GM12878 (cell line): ENCODE measurements at regions not wholly inside any gene's neighbourhood (a gene's known extent, or its start where the extent isn't known, plus 50 kb on each side); places are given as distances from the start of the nearest gene placed in this dataset.

ENCODE experiments used
- ATAC-seq: fragments of 200-7000 bp; cut with Tn5 transposase; 3 replicates; pipeline ENCODE4 v1.9.1; 2020; ENCODE audit warnings: mild to moderate bottlenecking, moderate library complexity
- BruUV-seq: library from RNA; stranded (reverse); fragments of 400-500 nt; replicated peaks from 2 replicates; lab custom pipeline; 2021; lab: Mats Ljungman, UMichigan
- CTCF ChIA-PET: fragments of 300-600 bp; sonication (Branson Sonifier 250); formaldehyde crosslinking; extraction: SDS; loops from one replicate; lab custom pipeline; 2021; ENCODE audit warnings: inconsistent platforms; lab: Yijun Ruan, JAX
- POLR2A ChIA-PET: fragments of 350-600 bp; formaldehyde crosslinking; extraction: SDS; loops from one replicate; lab custom pipeline; 2021; ENCODE audit warnings: inconsistent platforms; lab: Charles Lee
- RAD21 ChIA-PET: fragments of 300-600 bp; sonication (Branson Sonifier 250); formaldehyde crosslinking; loops from one replicate; lab custom pipeline; 2023; ENCODE audit warnings: antibody characterized with exemption; ENCODE audit not compliant: unreplicated experiment; lab: Charles Lee
- SMC1A ChIA-PET: fragments of 300-600 bp; sonication (Branson Sonifier 250); formaldehyde crosslinking; loops from one replicate; lab custom pipeline; 2023; ENCODE audit not compliant: unreplicated experiment, uncharacterized antibody; lab: Charles Lee
- DNase-seq: peaks from one replicate; pipeline ENCODE4 v3.0.0-alpha.2; 2011; ENCODE audit warnings: low read depth, low spot score
- FAIRE-seq: peaks from 3 replicates; lab custom pipeline; 2011; peaks lifted over from hg19 to GRCh38; lab: Jason Lieb, UNC
- H2AFZ ChIP-seq: 2 replicates; pipeline ENCODE4 v1.6.0; 2011; ENCODE audit warnings: low read depth, low read length, control low read depth; ENCODE audit not compliant: control insufficient read depth
- H3K27ac ChIP-seq: 2 replicates; pipeline ENCODE4 v1.5.1; 2011; ENCODE audit warnings: control low read depth; ENCODE audit not compliant: control insufficient read depth, insufficient read depth
- H3K27me3 ChIP-seq, 2 experiments: replicated peaks in 1 of 2; 2 replicates each; pipeline versions ENCODE4 v1.6.0 to v1.6.1; 2011; ENCODE audit warnings: low read length in 1 of 2; ENCODE audit not compliant: control insufficient read depth in 2 of 2, insufficient read depth in 2 of 2
- H3K36me3 ChIP-seq, 2 experiments: 2 replicates each; pipeline ENCODE4 v1.5.1; 2011; ENCODE audit warnings: low read length in 1 of 2; ENCODE audit not compliant: control insufficient read depth in 2 of 2, insufficient read depth in 2 of 2
- H3K4me1 ChIP-seq: 2 replicates; pipeline ENCODE4 v1.6.1; 2011; ENCODE audit warnings: mild to moderate bottlenecking, low read length, moderate library complexity, mixed read lengths; ENCODE audit not compliant: control insufficient read depth, insufficient read depth
- H3K4me2 ChIP-seq: 2 replicates; pipeline ENCODE4 v1.6.0; 2011; ENCODE audit warnings: control low read depth; ENCODE audit not compliant: control insufficient read depth, insufficient read depth
- H3K4me3 ChIP-seq: fragments of 200-600 bp; sonication (generic); 2 replicates; pipeline ENCODE4 v1.5.1; 2016
- H3K79me2 ChIP-seq: 2 replicates; pipeline ENCODE4 v1.6.0; 2011; ENCODE audit warnings: low read length; ENCODE audit not compliant: control insufficient read depth, insufficient read depth
- H3K9ac ChIP-seq: 2 replicates; pipeline ENCODE4 v1.8.0; 2011; ENCODE audit warnings: low read length, control low read depth, mixed read lengths; ENCODE audit not compliant: control insufficient read depth, insufficient read depth
- H3K9me3 ChIP-seq: replicated peaks from 3 replicates; pipeline ENCODE4 v1.5.1; 2011; ENCODE audit warnings: mild to moderate bottlenecking, low read length; ENCODE audit not compliant: control insufficient read depth, insufficient read depth
- H4K20me1 ChIP-seq: 2 replicates; pipeline ENCODE4 v1.6.0; 2011; ENCODE audit not compliant: control insufficient read depth, insufficient read depth
- BHLHE40 ChIP-seq, 2 experiments: fragments of 450-650 bp in 1 of 2; IDR thresholded peaks; 2 replicates each; pipeline ENCODE4 v1.6.1; 2011 to 2017; ENCODE audit warnings: low read depth in 2 of 2, borderline replicate concordance in 1 of 2, improper control_type of control experiment in 1 of 2, low read length in 1 of 2, mild to moderate bottlenecking in 1 of 2
- CHD4 ChIP-seq: fragments of 200-600 bp; sonication (generic); IDR thresholded peaks from 2 replicates; pipeline ENCODE4 v1.6.1; 2016; ENCODE audit warnings: mild to moderate bottlenecking
- E2F4 ChIP-seq: IDR thresholded peaks from 2 replicates; pipeline ENCODE4 v1.6.1; 2012; ENCODE audit warnings: low read depth, low read length, improper control_type of control experiment
- EGR1 ChIP-seq, 2 experiments: IDR thresholded peaks; 1 replicate in 1 of 2; 2 replicates in 1 of 2; pipeline ENCODE4 v1.6.1; 2011 to 2012; ENCODE audit warnings: low read depth in 2 of 2, low read length in 2 of 2, borderline replicate concordance in 1 of 2, mild to moderate bottlenecking in 1 of 2, moderate library complexity in 1 of 2
- EP300 ChIP-seq, 2 experiments: fragments of 150-350 bp in 1 of 2; IDR thresholded peaks; 2 replicates each; pipeline ENCODE4 v1.6.1; 2011 to 2012; ENCODE audit warnings: low read depth in 2 of 2, low read length in 2 of 2, borderline replicate concordance in 1 of 2, improper control_type of control experiment in 1 of 2, inconsistent platforms in 1 of 2; ENCODE audit not compliant: control insufficient read depth in 1 of 2
- FOXM1 ChIP-seq: IDR thresholded peaks from 2 replicates; pipeline ENCODE4 v1.6.1; 2012; ENCODE audit warnings: low read depth, mild to moderate bottlenecking, inconsistent platforms, low read length, moderate library complexity
- GATAD2B ChIP-seq: fragments of 450-650 bp; conservative IDR thresholded peaks from 2 replicates; pipeline ENCODE4 v1.6.1; 2017; ENCODE audit warnings: low read depth, mild to moderate bottlenecking, moderate library complexity
- HCFC1 ChIP-seq: fragments of 150-350 bp; IDR thresholded peaks from 2 replicates; pipeline ENCODE4 v1.6.1; 2014; ENCODE audit warnings: low read length
- HSF1 ChIP-seq: fragments of 150-350 bp; IDR thresholded peaks from 2 replicates; pipeline ENCODE4 v1.6.1; 2014; ENCODE audit warnings: mild to moderate bottlenecking, low read depth, low read length
- IRF4 ChIP-seq: IDR thresholded peaks from 2 replicates; pipeline ENCODE4 v1.6.1; 2011; ENCODE audit warnings: low read depth, low read length
- MTA2 ChIP-seq: fragments of 450-650 bp; IDR thresholded peaks from 2 replicates; pipeline ENCODE4 v1.6.1; 2016; ENCODE audit warnings: low read depth, mild to moderate bottlenecking, moderate library complexity
- MXI1 ChIP-seq: fragments of 150-350 bp; IDR thresholded peaks from 2 replicates; pipeline ENCODE4 v1.6.1; 2011; ENCODE audit warnings: low read depth, mild to moderate bottlenecking, inconsistent platforms, low read length, improper control_type of control experiment
- NFYB ChIP-seq: IDR thresholded peaks from 2 replicates; pipeline ENCODE4 v1.6.1; 2011; ENCODE audit warnings: low read depth, mild to moderate bottlenecking, low read length, improper control_type of control experiment, moderate library complexity; ENCODE audit not compliant: insufficient read depth
- PKNOX1 ChIP-seq: fragments of 450-650 bp; IDR thresholded peaks from 2 replicates; pipeline ENCODE4 v1.6.1; 2016; ENCODE audit warnings: mild to moderate bottlenecking
- POLR2A ChIP-seq: IDR thresholded peaks from 2 replicates; pipeline ENCODE4 v1.6.1; 2011; ENCODE audit warnings: low read depth, mild to moderate bottlenecking, low read length
- SMAD5 ChIP-seq: IDR thresholded peaks from 2 replicates; pipeline ENCODE4 v1.6.1; 2016; ENCODE audit warnings: antibody characterized with exemption, low read depth
- ZZZ3 ChIP-seq: IDR thresholded peaks from 2 replicates; pipeline ENCODE4 v1.6.1; 2011; ENCODE audit warnings: low read depth; ENCODE audit not compliant: control insufficient read depth, insufficient read length
- WGBS: methylation state at CpG from one replicate; pipeline ENCODE4 v1.1.6; 2016; ENCODE audit warnings: low lambda C conversion rate; ENCODE audit not compliant: insufficient replicate concordance, insufficient coverage; ENCODE audit errors: missing lambda C conversion rate; 5-methylcytosine and 5-hydroxymethylcytosine counted together
- in situ Hi-C: fragments of 300-500 bp; cut with MboI; formaldehyde crosslinking; loops from 9 replicates; pipeline ENCODE4 v1.14.3; 2018; ENCODE audit warnings: mixed read lengths
- intact Hi-C: fragments of 100-400 bp; cut with micrococcal nuclease; formaldehyde crosslinking; loops from one replicate; pipeline ENCODE4 v1.14.2; 2022; ENCODE audit not compliant: unreplicated experiment
- TF ChIP-seq, protein P1 (sequence below): fragments of 450-650 bp; IDR thresholded peaks from 2 replicates; pipeline ENCODE4 v1.6.1; 2018; ENCODE audit warnings: borderline replicate concordance, mild to moderate bottlenecking; ENCODE audit not compliant: partially characterized antibody

GRCh38 chr9:11039006-11039405, 426.2 kb upstream of the PTPRD start:
- 13% methylated on average over 5 of the region's 5 CpGs for WGBS
- DNase-seq (no peak), FAIRE-seq (no peak), ATAC-seq (no peak)
- Histone ChIP-seq H2AFZ (no peak overlapping the region), H4K20me1 (no peaks in the 10 kb centered on the region), H3K4me2 (no peak overlapping the region), H3K36me3 (no peaks in the 10 kb centered on the region), H3K9ac (no peak overlapping the region), H3K27me3 (no peaks in the 10 kb centered on the region), H3K79me2 (no peaks in the 10 kb centered on the region), H3K27ac (no peak overlapping the region), H3K9me3 (no peaks in the 10 kb centered on the region), H3K4me3 (no peak overlapping the region), H3K4me1 (no peaks in the 10 kb centered on the region)
- ChIA-PET CTCF (no interaction called here), POLR2A (no interaction called here), RAD21 (no interaction called here), SMC1A (interaction anchor here (0.9 kb wide), 1 partner anchor 13 kb away, joined by 3 read pairs; no protein-coding TSS in a partner anchor)
- intact Hi-C loops, result no loop called here
- in situ Hi-C loops, result no loop called here
- no TSS peak for BruUV-seq
- no peak for TF ChIP-seq NFYB
- TF ChIP-seq EGR1 (IDR thresholded peaks at IDR 0.05; ENCODE audit: borderline replicate concordance in 1 of 2, low read depth in 2 of 2, low read length in 2 of 2), result no peak
- no peak for TF ChIP-seq IRF4
- TF ChIP-seq SMAD5, result no peak
- no peak for TF ChIP-seq POLR2A
- TF ChIP-seq, protein P1, sequence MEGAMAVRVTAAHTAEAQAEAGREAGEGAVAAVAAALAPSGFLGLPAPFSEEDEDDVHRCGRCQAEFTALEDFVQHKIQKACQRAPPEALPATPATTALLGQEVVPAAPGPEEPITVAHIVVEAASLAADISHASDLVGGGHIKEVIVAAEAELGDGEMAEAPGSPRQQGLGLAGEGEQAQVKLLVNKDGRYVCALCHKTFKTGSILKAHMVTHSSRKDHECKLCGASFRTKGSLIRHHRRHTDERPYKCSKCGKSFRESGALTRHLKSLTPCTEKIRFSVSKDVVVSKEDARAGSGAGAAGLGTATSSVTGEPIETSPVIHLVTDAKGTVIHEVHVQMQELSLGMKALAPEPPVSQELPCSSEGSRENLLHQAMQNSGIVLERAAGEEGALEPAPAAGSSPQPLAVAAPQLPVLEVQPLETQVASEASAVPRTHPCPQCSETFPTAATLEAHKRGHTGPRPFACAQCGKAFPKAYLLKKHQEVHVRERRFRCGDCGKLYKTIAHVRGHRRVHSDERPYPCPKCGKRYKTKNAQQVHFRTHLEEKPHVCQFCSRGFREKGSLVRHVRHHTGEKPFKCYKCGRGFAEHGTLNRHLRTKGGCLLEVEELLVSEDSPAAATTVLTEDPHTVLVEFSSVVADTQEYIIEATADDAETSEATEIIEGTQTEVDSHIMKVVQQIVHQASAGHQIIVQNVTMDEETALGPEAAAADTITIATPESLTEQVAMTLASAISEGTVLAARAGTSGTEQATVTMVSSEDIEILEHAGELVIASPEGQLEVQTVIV, result no peak
- no peak for TF ChIP-seq ZZZ3
- TF ChIP-seq HCFC1, result no peak
- no peak for TF ChIP-seq EP300 (IDR thresholded peaks at IDR 0.05; ENCODE audit: borderline replicate concordance in 1 of 2, control insufficient read depth in 1 of 2, low read depth in 2 of 2, low read length in 2 of 2)
- TF ChIP-seq HSF1, result no peak
- TF ChIP-seq BHLHE40 (IDR thresholded peaks at IDR 0.05; ENCODE audit: borderline replicate concordance in 1 of 2, low read depth in 2 of 2, low read length in 1 of 2), result no peak
- no peak for TF ChIP-seq MTA2
- TF ChIP-seq FOXM1, result no peak
- TF ChIP-seq PKNOX1, result no peak
- TF ChIP-seq CHD4, result no peak
- TF ChIP-seq MXI1, result no peak
- no peak for TF ChIP-seq GATAD2B
- no peak for TF ChIP-seq E2F4
